DMS79 treated with DMSO at 0.1 percent for 48 hours (cell line): ENCODE measurements at regions not wholly inside any gene's neighbourhood (a gene's known extent, or its start where the extent isn't known, plus 50 kb on each side); places are given as distances from the start of the nearest gene placed in this dataset.
"Not testable (repeated sequence)": the region's sequence is repeated elsewhere in the genome, so short reads cannot be mapped to it uniquely, and the experiment has no call there.

Source experiments
- DNase-seq: peaks from one replicate; lab custom pipeline; 2025; lab: John Stamatoyannopoulos, UW

- no peak for DNase-seq
These were observed 68.7 kb upstream of the HAND1 start for GRCh38 chr5:154546719-154547118.

- no peak for DNase-seq
These were observed 66.6 kb upstream of the HAND1 start for GRCh38 chr5:154544646-154545045.

GRCh38 chr5:154543380-154543779 is 65.4 kb upstream of the HAND1 start:
- DNase-seq = no peak

GRCh38 chr5:154542581-154542980 is 64.6 kb upstream of the HAND1 start:
- no peak for DNase-seq

GRCh38 chr5:154542000-154542399 is 64.0 kb upstream of the HAND1 start:
- DNase-seq = no peak

- DNase-seq = no peak
These were observed 63.5 kb upstream of the HAND1 start for GRCh38 chr5:154541553-154541952.

GRCh38 chr5:154540600-154540999 is 62.6 kb upstream of the HAND1 start:
- no peak for DNase-seq

GRCh38 chr5:154538492-154538891 is 60.5 kb upstream of the HAND1 start:
- no peak for DNase-seq

- not testable (repeated sequence) for DNase-seq
These were observed 58.4 kb upstream of the HAND1 start for GRCh38 chr5:154536439-154536838.

GRCh38 chr5:154535535-154535934 is 57.5 kb upstream of the HAND1 start:
- no peak for DNase-seq

- DNase-seq = peak; percentile 54
These were observed 56.5 kb upstream of the HAND1 start for GRCh38 chr5:154534457-154535050.

- no peak for DNase-seq
These were observed 51.3 kb upstream of the HAND1 start for GRCh38 chr5:154529282-154529681.

- peak; percentile 20 for DNase-seq
These were observed 50.1 kb upstream of the HAND1 start for GRCh38 chr5:154528005-154528594.
